ENCODE measurements at regions not wholly inside any gene's neighbourhood (a gene's known extent, or its start where the extent isn't known, plus 50 kb on each side); places are given as distances from the start of the nearest gene placed in this dataset.

- TF ChIP-seq, protein P1, sequence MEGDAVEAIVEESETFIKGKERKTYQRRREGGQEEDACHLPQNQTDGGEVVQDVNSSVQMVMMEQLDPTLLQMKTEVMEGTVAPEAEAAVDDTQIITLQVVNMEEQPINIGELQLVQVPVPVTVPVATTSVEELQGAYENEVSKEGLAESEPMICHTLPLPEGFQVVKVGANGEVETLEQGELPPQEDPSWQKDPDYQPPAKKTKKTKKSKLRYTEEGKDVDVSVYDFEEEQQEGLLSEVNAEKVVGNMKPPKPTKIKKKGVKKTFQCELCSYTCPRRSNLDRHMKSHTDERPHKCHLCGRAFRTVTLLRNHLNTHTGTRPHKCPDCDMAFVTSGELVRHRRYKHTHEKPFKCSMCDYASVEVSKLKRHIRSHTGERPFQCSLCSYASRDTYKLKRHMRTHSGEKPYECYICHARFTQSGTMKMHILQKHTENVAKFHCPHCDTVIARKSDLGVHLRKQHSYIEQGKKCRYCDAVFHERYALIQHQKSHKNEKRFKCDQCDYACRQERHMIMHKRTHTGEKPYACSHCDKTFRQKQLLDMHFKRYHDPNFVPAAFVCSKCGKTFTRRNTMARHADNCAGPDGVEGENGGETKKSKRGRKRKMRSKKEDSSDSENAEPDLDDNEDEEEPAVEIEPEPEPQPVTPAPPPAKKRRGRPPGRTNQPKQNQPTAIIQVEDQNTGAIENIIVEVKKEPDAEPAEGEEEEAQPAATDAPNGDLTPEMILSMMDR (IDR thresholded peaks at IDR 0.05): no peak
- Histone ChIP-seq H3K27ac (no peak overlapping the region), H3K9me3 (no peaks in the 10 kb centered on the region), H3K4me1 (no peaks in the 10 kb centered on the region), H3K27me3 (ENCODE audit: insufficient read depth in 3 of 3, low read length in 2 of 3) (no peaks in the 10 kb centered on the region), H3K36me3 (ENCODE audit: insufficient read depth in 1 of 2, low read depth in 1 of 2) (no peaks in the 10 kb centered on the region), H3K4me3 (no peak overlapping the region)
- DNase-seq: no peak
- ATAC-seq: no peak
- 76 to 82% (median 79%) methylated on average over 1 of the region's 1 CpG for WGBS, 3 donors
- intact Hi-C loops (cut with DNase I): no loop called here
Measured at GRCh38 chr18:56021136-56021808, 433.3 kb upstream of the TCF4 start.

- TF ChIP-seq, protein P1 (IDR thresholded peaks at IDR 0.05): no peak
- H3K27me3 ChIP-seq (ENCODE audit: insufficient read depth in 3 of 3, low read length in 2 of 3): no peaks in the 10 kb centered on the region
- H3K27ac ChIP-seq: no peak overlapping the region
- DNase-seq (no peak), ATAC-seq (no peak)
- no peak overlapping the region for H3K4me3 ChIP-seq
- H3K9me3 ChIP-seq: no peaks in the 10 kb centered on the region
- H3K4me1 ChIP-seq: no peaks in the 10 kb centered on the region
- intact Hi-C loops (cut with DNase I): no loop called here
- no peaks in the 10 kb centered on the region for H3K36me3 ChIP-seq (ENCODE audit: insufficient read depth in 1 of 2, low read depth in 1 of 2)
- WGBS, 3 donors: 84 to 88% (median 87%) methylated on average over 5 of the region's 5 CpGs
Measured at GRCh38 chr18:56019908-56020307, 431.9 kb upstream of the TCF4 start.

- 44 to 84% (median 69%) methylated on average over 2 of the region's 2 CpGs for WGBS, 3 donors
- TF ChIP-seq, protein P1 (IDR thresholded peaks at IDR 0.05): no peak
- no peak for DNase-seq
- no peaks in the 10 kb centered on the region for H3K27me3 ChIP-seq (ENCODE audit: insufficient read depth in 3 of 3, low read length in 2 of 3)
- H3K4me1 ChIP-seq: no peaks in the 10 kb centered on the region
- intact Hi-C loops (cut with DNase I): no loop called here
- H3K9me3 ChIP-seq: no peaks in the 10 kb centered on the region
- H3K27ac ChIP-seq: no peak overlapping the region
- no peak overlapping the region for H3K4me3 ChIP-seq
- H3K36me3 ChIP-seq (ENCODE audit: insufficient read depth in 1 of 2, low read depth in 1 of 2): no peaks in the 10 kb centered on the region
- ATAC-seq: no peak
Measured at GRCh38 chr18:56019156-56019555, 431.2 kb upstream of the TCF4 start.

GRCh38 chr18:56009411-56009810 lies 421.4 kb upstream of the TCF4 start:
- Histone ChIP-seq H3K4me1 (no peaks in the 10 kb centered on the region), H3K36me3 (ENCODE audit: insufficient read depth in 1 of 2, low read depth in 1 of 2) (no peaks in the 10 kb centered on the region), H3K4me3 (no peak overlapping the region), H3K27me3 (ENCODE audit: insufficient read depth in 3 of 3, low read length in 2 of 3) (no peaks in the 10 kb centered on the region), H3K27ac (no peak overlapping the region), H3K9me3 (no peaks in the 10 kb centered on the region)
- no peak for DNase-seq
- TF ChIP-seq, protein P1 (IDR thresholded peaks at IDR 0.05): no peak
- 33 to 68% (median 61%) methylated on average over 1 of the region's 1 CpG for WGBS, 3 donors
- no peak for ATAC-seq
- intact Hi-C loops (cut with DNase I): no loop called here

GRCh38 chr18:56003720-56004088 lies 415.7 kb upstream of the TCF4 start:
- Histone ChIP-seq H3K27me3 (ENCODE audit: insufficient read depth in 3 of 3, low read length in 2 of 3) (peaks cover 0 to 4% (median 0%) of the 10 kb centered on the region in 3 donors), H3K36me3 (ENCODE audit: insufficient read depth in 1 of 2, low read depth in 1 of 2) (no peaks in the 10 kb centered on the region), H3K4me1 (no peaks in the 10 kb centered on the region), H3K27ac (no peak overlapping the region), H3K9me3 (no peaks in the 10 kb centered on the region), H3K4me3 (no peak overlapping the region)
- intact Hi-C loops (cut with DNase I): no loop called here
- DNase-seq (no peak), ATAC-seq (no peak)
- WGBS, 3 donors: 28 to 51% (median 39%) methylated on average over 5 of the region's 5 CpGs
- TF ChIP-seq, protein P1 (IDR thresholded peaks at IDR 0.05): no peak

Measured in psoas muscle (tissue), 7 donors.